ENCODE measurements at regions not wholly inside any gene's neighbourhood (a gene's known extent, or its start where the extent isn't known, plus 50 kb on each side); places are given as distances from the start of the nearest gene placed in this dataset.

GRCh38 chr3:15154326-15154725 lies 51.7 kb upstream of the CAPN7 start:
- H3K18ac ChIP-seq (ENCODE audit: extremely low read depth, low read length): no peak overlapping the region
- CTCF ChIA-PET (ENCODE audit: partially characterized antibody): no interaction called here
- H3K9me3 ChIP-seq (ENCODE audit: insufficient read depth in 2 of 2, low read depth in 1 of 2, low read length in 1 of 2): no peaks in the 10 kb centered on the region
- H3K56ac ChIP-seq (replicated peaks; ENCODE audit: insufficient read length, low read depth, low read length): no peak overlapping the region
- no peak overlapping the region for H4K5ac ChIP-seq (ENCODE audit: insufficient read length, low read depth, low read length)
- no peak overlapping the region for H4K91ac ChIP-seq (replicated peaks; ENCODE audit: insufficient read length, low read length)
- H2BK15ac ChIP-seq (ENCODE audit: low read length): no peak overlapping the region
- no peak overlapping the region for H3K23ac ChIP-seq (ENCODE audit: insufficient read length)
- no peak overlapping the region for H4K8ac ChIP-seq (ENCODE audit: extremely low read depth, insufficient read depth, low read length)
- H2AK5ac ChIP-seq (ENCODE audit: low read depth, low read length): no peak overlapping the region
- no peaks in the 10 kb centered on the region; the same call in 1 of the 2 replicates for H3K23me2 ChIP-seq (ENCODE audit: low read depth, low read length)
- no peaks in the 10 kb centered on the region; a peak in 1 of 7 replicates for H3K27me3 ChIP-seq (replicated peaks in 1 of 4; ENCODE audit: control insufficient read depth in 3 of 4, extremely low read depth in 1 of 4, insufficient read depth in 3 of 4, low read length in 3 of 4)
- POLR2A ChIA-PET (ENCODE audit: partially characterized antibody): no interaction called here
- no peak overlapping the region for H2BK5ac ChIP-seq (ENCODE audit: low read depth, low read length)
- FAIRE-seq: no peak
- WGBS, 2 experiments (ENCODE audit: extremely low coverage in 1 of 2, insufficient coverage in 1 of 2, insufficient read length in 1 of 2, insufficient replicate concordance in 2 of 2, low coverage in 1 of 2, low lambda C conversion rate in 2 of 2, missing lambda C conversion rate in 1 of 2): 86% methylated on average over 2 of the region's 2 CpGs; no CpG with 5 or more reads in 1 of the 2 experiments
- no peak overlapping the region for H3K4ac ChIP-seq (replicated peaks; ENCODE audit: insufficient read length, low read depth, low read length)
- H2BK120ac ChIP-seq (replicated peaks; ENCODE audit: low read depth, low read length): no peak overlapping the region
- no peak overlapping the region for H3K4me3 ChIP-seq (ENCODE audit: extremely low read depth in 1 of 4, insufficient read depth in 2 of 4, low read depth in 3 of 4, low read length in 4 of 4)
- H2BK20ac ChIP-seq (ENCODE audit: low read length): no peak overlapping the region
- H3K36me3 ChIP-seq (ENCODE audit: control insufficient read depth in 2 of 4, insufficient read depth in 4 of 4, low read length in 3 of 4): no peaks in the 10 kb centered on the region
- H3K14ac ChIP-seq (ENCODE audit: insufficient read length): no peak overlapping the region
- H4K20me1 ChIP-seq (replicated peaks in 1 of 2; ENCODE audit: control insufficient read depth in 1 of 2, insufficient read depth in 2 of 2, low read length in 2 of 2): no peaks in the 10 kb centered on the region
- H3K4me2 ChIP-seq (ENCODE audit: insufficient read depth in 1 of 2, low read depth in 2 of 2, low read length in 2 of 2): no peak overlapping the region
- H2BK12ac ChIP-seq (ENCODE audit: low read depth, low read length): no peak overlapping the region
- H3K4me1 ChIP-seq (replicated peaks in 1 of 4; ENCODE audit: control insufficient read depth in 3 of 4, insufficient read depth in 4 of 4, low read length in 3 of 4): no peaks in the 10 kb centered on the region
- no peak overlapping the region for H2AFZ ChIP-seq (ENCODE audit: low read length)
- DNase-seq (ENCODE audit: low read depth in 1 of 2, low spot score in 2 of 2): no peak
- no peak overlapping the region for H3K9ac ChIP-seq (replicated peaks in 1 of 4; ENCODE audit: extremely low read depth in 1 of 4, low read depth in 3 of 4, low read length in 3 of 4)
- H3K79me2 ChIP-seq (ENCODE audit: control insufficient read depth in 1 of 2, insufficient read depth in 2 of 2, low read length in 2 of 2): no peaks in the 10 kb centered on the region
- no peak overlapping the region for H3K27ac ChIP-seq (ENCODE audit: low read depth, low read length)
- H3K79me1 ChIP-seq (ENCODE audit: low read depth, low read length): no peaks in the 10 kb centered on the region
- TF ChIP-seq SAP30 (IDR thresholded peaks at IDR 0.05; ENCODE audit: insufficient read depth, insufficient replicate concordance, low read length) (no peak), ASH2L (IDR thresholded peaks at IDR 0.05; ENCODE audit: low read length) (no peak), EGR1 (IDR thresholded peaks at IDR 0.05; ENCODE audit: borderline replicate concordance, low read depth, low read length) (no peak), CBX8 (IDR thresholded peaks at IDR 0.05; ENCODE audit: borderline replicate concordance, low read depth, low read length) (no peak), KDM5A (IDR thresholded peaks at IDR 0.05; ENCODE audit: low read length) (no peak)

Data from H1 (cell line).